ENCODE measurements at regions not wholly inside any gene's neighbourhood (a gene's known extent, or its start where the extent isn't known, plus 50 kb on each side); places are given as distances from the start of the nearest gene placed in this dataset.

GRCh38 chr12:124080649-124081048 lies 107.6 kb downstream of the ZNF664 start:
- TF ChIP-seq CTCF (IDR thresholded peaks at IDR 0.05) (no peak), POLR2A (IDR thresholded peaks at IDR 0.05) (no peak)
